ENCODE measurements at regions not wholly inside any gene's neighbourhood (a gene's known extent, or its start where the extent isn't known, plus 50 kb on each side); places are given as distances from the start of the nearest gene placed in this dataset.

- DNase-seq = no peak
Measured at GRCh38 chr22:48449466-48450187, 1378.0 kb downstream of the BRD1 start.

GRCh38 chr22:48448821-48449220, 1378.9 kb downstream of the BRD1 start:
- no peak for DNase-seq

GRCh38 chr22:48445113-48445827, 1382.4 kb downstream of the BRD1 start:
- DNase-seq = no peak

GRCh38 chr22:48444320-48445112, 1383.2 kb downstream of the BRD1 start:
- DNase-seq = no peak

- no peak for DNase-seq
Measured at GRCh38 chr22:48443680-48444079, 1384.0 kb downstream of the BRD1 start.

- no peak for DNase-seq
Measured at GRCh38 chr22:48442663-48443062, 1385.0 kb downstream of the BRD1 start.

GRCh38 chr22:48441553-48441850, 1386.2 kb downstream of the BRD1 start:
- DNase-seq = no peak

GRCh38 chr22:48440673-48441552, 1386.8 kb downstream of the BRD1 start:
- no peak for DNase-seq

GRCh38 chr22:48440176-48440575, 1387.5 kb downstream of the BRD1 start:
- DNase-seq = no peak

GRCh38 chr22:48439560-48440135, 1388.0 kb downstream of the BRD1 start:
- DNase-seq = no peak

GRCh38 chr22:48438800-48439559, 1388.7 kb downstream of the BRD1 start:
- no peak for DNase-seq

GRCh38 chr22:48438096-48438495, 1389.6 kb downstream of the BRD1 start:
- DNase-seq = no peak

GRCh38 chr22:48436201-48436931, 1391.3 kb downstream of the BRD1 start:
- no peak for DNase-seq

- no peak for DNase-seq
Measured at GRCh38 chr22:48434868-48435250, 1392.8 kb downstream of the BRD1 start.

- no peak for DNase-seq
Measured at GRCh38 chr22:48434156-48434867, 1393.4 kb downstream of the BRD1 start.

GRCh38 chr22:48433647-48434046, 1394.0 kb downstream of the BRD1 start:
- no peak for DNase-seq

- DNase-seq = no peak
Measured at GRCh38 chr22:48432781-48433518, 1394.7 kb downstream of the BRD1 start.

GRCh38 chr22:48431536-48432315, 1395.9 kb downstream of the BRD1 start:
- DNase-seq = no peak

GRCh38 chr22:48431014-48431413, 1396.7 kb downstream of the BRD1 start:
- no peak for DNase-seq
